ENCODE measurements at regions not wholly inside any gene's neighbourhood (a gene's known extent, or its start where the extent isn't known, plus 50 kb on each side); places are given as distances from the start of the nearest gene placed in this dataset.

- DNase-seq (ENCODE audit: low read depth in 3 of 3): no peak
Measured at GRCh38 chr5:167585184-167585583, 706.3 kb upstream of the WWC1 start.

GRCh38 chr5:167587772-167588437, 703.5 kb upstream of the WWC1 start:
- no peak for DNase-seq (ENCODE audit: low read depth in 3 of 3)

- no peak for DNase-seq (ENCODE audit: low read depth in 3 of 3)
Measured at GRCh38 chr5:167592114-167592513, 699.3 kb upstream of the WWC1 start.

GRCh38 chr5:167593329-167594060, 698.0 kb upstream of the WWC1 start:
- DNase-seq (ENCODE audit: low read depth in 3 of 3): no peak

- DNase-seq (ENCODE audit: low read depth in 3 of 3): no peak
Measured at GRCh38 chr5:167594061-167594435, 697.4 kb upstream of the WWC1 start.

- no peak for DNase-seq (ENCODE audit: low read depth in 3 of 3)
Measured at GRCh38 chr5:167594750-167595149, 696.7 kb upstream of the WWC1 start.

GRCh38 chr5:167595196-167595595, 696.2 kb upstream of the WWC1 start:
- no peak for DNase-seq (ENCODE audit: low read depth in 3 of 3)

GRCh38 chr5:167598166-167598565, 693.3 kb upstream of the WWC1 start:
- no peak for DNase-seq (ENCODE audit: low read depth in 3 of 3)

- no peak for DNase-seq (ENCODE audit: low read depth in 3 of 3)
Measured at GRCh38 chr5:167602067-167602466, 689.4 kb upstream of the WWC1 start.

- DNase-seq (ENCODE audit: low read depth in 3 of 3): no peak
Measured at GRCh38 chr5:167603135-167603534, 688.3 kb upstream of the WWC1 start.

GRCh38 chr5:167608390-167609272, 682.8 kb upstream of the WWC1 start:
- no peak for DNase-seq (ENCODE audit: low read depth in 3 of 3)

GRCh38 chr5:167614294-167615021, 677.0 kb upstream of the WWC1 start:
- no peak for DNase-seq (ENCODE audit: low read depth in 3 of 3)

- no peak for DNase-seq (ENCODE audit: low read depth in 3 of 3)
Measured at GRCh38 chr5:167616043-167616890, 675.2 kb upstream of the WWC1 start.

GRCh38 chr5:167623354-167623753, 668.1 kb upstream of the WWC1 start:
- no peak for DNase-seq (ENCODE audit: low read depth in 3 of 3)

- DNase-seq (ENCODE audit: low read depth in 3 of 3): no peak
Measured at GRCh38 chr5:167624053-167624452, 667.4 kb upstream of the WWC1 start.

GRCh38 chr5:167626341-167627123, 664.9 kb upstream of the WWC1 start:
- no peak for DNase-seq (ENCODE audit: low read depth in 3 of 3)

GRCh38 chr5:167629634-167630033, 661.8 kb upstream of the WWC1 start:
- no peak for DNase-seq (ENCODE audit: low read depth in 3 of 3)

- no peak for DNase-seq (ENCODE audit: low read depth in 3 of 3)
Measured at GRCh38 chr5:167631191-167631590, 660.3 kb upstream of the WWC1 start.

GRCh38 chr5:167633114-167633513, 658.3 kb upstream of the WWC1 start:
- no peak for DNase-seq (ENCODE audit: low read depth in 3 of 3)

GRCh38 chr5:167633931-167634341, 657.5 kb upstream of the WWC1 start:
- DNase-seq (ENCODE audit: low read depth in 3 of 3): no peak
